Activated naive CD8-positive, alpha-beta T cell treated with anti-CD3 and anti-CD28 coated beads, Interleukin-2, amount 50 U/mL, for 16 hours (primary cell): ENCODE measurements at regions not wholly inside any gene's neighbourhood (a gene's known extent, or its start where the extent isn't known, plus 50 kb on each side); places are given as distances from the start of the nearest gene placed in this dataset.

ENCODE experiments used
- DNase-seq: peaks from one replicate; pipeline ENCODE4 v3.0.0-alpha.2; 2020; ENCODE audit warnings: low read depth, low spot score

- no peak for DNase-seq
Observed at GRCh38 chrX:51798701-51799100, 55.5 kb downstream of the GSPT2 start.

GRCh38 chrX:51802917-51803688 is 59.9 kb downstream of the GSPT2 start:
- DNase-seq: peak; percentile 19

GRCh38 chrX:51803833-51804232 is 60.6 kb downstream of the GSPT2 start:
- DNase-seq: no peak

GRCh38 chrX:51804741-51805140 is 61.5 kb downstream of the GSPT2 start:
- DNase-seq: no peak

- DNase-seq: no peak
Observed at GRCh38 chrX:51813886-51814460, 70.7 kb downstream of the GSPT2 start.

GRCh38 chrX:51824061-51824460 is 69.4 kb upstream of the MAGED1 start:
- no peak for DNase-seq

- DNase-seq: no peak
Observed at GRCh38 chrX:51825436-51825835, 68.0 kb upstream of the MAGED1 start.

GRCh38 chrX:51834076-51834475 is 59.3 kb upstream of the MAGED1 start:
- DNase-seq: no peak

GRCh38 chrX:51836823-51837222 is 56.6 kb upstream of the MAGED1 start:
- no peak for DNase-seq

GRCh38 chrX:51837451-51837850 is 56.0 kb upstream of the MAGED1 start:
- no peak for DNase-seq

- DNase-seq: no peak
Observed at GRCh38 chrX:51837921-51838320, 55.5 kb upstream of the MAGED1 start.
